MM.1S (cell line): ENCODE measurements at regions not wholly inside any gene's neighbourhood (a gene's known extent, or its start where the extent isn't known, plus 50 kb on each side); places are given as distances from the start of the nearest gene placed in this dataset.

ENCODE experiments used
- DNase-seq: peaks from one replicate; pipeline ENCODE4 v3.0.0-alpha.2; 2015
- H2AFZ ChIP-seq: fragments of 300-600 bp; sonication (generic); 2 replicates; pipeline ENCODE4 v1.6.0; 2016; ENCODE audit warnings: antibody characterized with exemption, low read length
- H3F3A ChIP-seq: fragments of 300-600 bp; sonication (generic); 2 replicates; pipeline ENCODE4 v1.6.1; 2016; ENCODE audit warnings: mild to moderate bottlenecking, antibody characterized with exemption, low read length, moderate library complexity, mixed read lengths; ENCODE audit not compliant: insufficient read depth
- H3K27ac ChIP-seq: fragments of 300-600 bp; sonication (generic); 2 replicates; pipeline ENCODE4 v1.5.1; 2016; ENCODE audit warnings: mild to moderate bottlenecking, low read length
- H3K27me3 ChIP-seq: fragments of 300-600 bp; sonication (generic); replicated peaks from 2 replicates; pipeline ENCODE4 v1.6.0; 2016; ENCODE audit warnings: low read length; ENCODE audit not compliant: insufficient read depth
- H3K36me3 ChIP-seq: fragments of 300-600 bp; sonication (generic); replicated peaks from 2 replicates; pipeline ENCODE4 v1.6.1; 2016; ENCODE audit warnings: mild to moderate bottlenecking, low read length, mixed read lengths; ENCODE audit not compliant: insufficient read depth
- H3K4me1 ChIP-seq: fragments of 300-600 bp; sonication (generic); 2 replicates; pipeline ENCODE4 v1.6.1; 2016; ENCODE audit warnings: low read length, mixed read lengths
- H3K4me2 ChIP-seq: fragments of 300-600 bp; sonication (generic); 2 replicates; pipeline ENCODE4 v1.6.0; 2016; ENCODE audit warnings: low read depth, low read length
- H3K4me3 ChIP-seq: fragments of 300-600 bp; sonication (generic); 2 replicates; pipeline ENCODE4 v1.5.1; 2016; ENCODE audit warnings: low read length, mixed read lengths
- H3K79me2 ChIP-seq: fragments of 300-600 bp; sonication (generic); 2 replicates; pipeline ENCODE4 v1.6.1; 2016; ENCODE audit warnings: mixed run types, low read length, mixed read lengths
- H3K9ac ChIP-seq: fragments of 300-600 bp; sonication (generic); 2 replicates; pipeline ENCODE4 v1.6.1; 2016; ENCODE audit warnings: low read length, mixed read lengths
- H3K9me2 ChIP-seq: fragments of 300-600 bp; sonication (generic); replicated peaks from 2 replicates; pipeline ENCODE4 v1.6.1; 2016; ENCODE audit warnings: mild to moderate bottlenecking, low read length, mixed read lengths; ENCODE audit not compliant: insufficient read depth
- H3K9me3 ChIP-seq: fragments of 300-600 bp; sonication (generic); replicated peaks from 2 replicates; pipeline ENCODE4 v1.6.1; 2016; ENCODE audit warnings: mild to moderate bottlenecking, low read length, mixed read lengths; ENCODE audit not compliant: insufficient read depth
- H4K20me1 ChIP-seq: fragments of 300-600 bp; sonication (generic); 2 replicates; pipeline ENCODE4 v1.6.1; 2016; ENCODE audit warnings: mild to moderate bottlenecking, low read length, moderate library complexity, mixed read lengths; ENCODE audit not compliant: insufficient read depth
- CTCF ChIP-seq: fragments of 300-600 bp; sonication (generic); IDR thresholded peaks from 2 replicates; pipeline ENCODE4 v1.5.1; 2016; ENCODE audit warnings: antibody characterized with exemption, low read length, mixed read lengths
- EZH2 ChIP-seq: fragments of 300-600 bp; sonication (generic); optimal IDR thresholded peaks from 2 replicates; pipeline ENCODE3; 2017; ENCODE audit warnings: low read depth, mild to moderate bottlenecking, antibody characterized with exemption, low read length, mixed read lengths
- EZH2phosphoT487 ChIP-seq: fragments of 300-600 bp; sonication (generic); IDR thresholded peaks from 2 replicates; pipeline ENCODE4 v1.6.1; 2018; ENCODE audit warnings: antibody characterized with exemption, low read length

- H2AFZ ChIP-seq = no peak overlapping the region
- no peaks in the 10 kb centered on the region for H3K79me2 ChIP-seq
- H3K4me3 ChIP-seq = no peak overlapping the region
- no peak overlapping the region for H3K27ac ChIP-seq
- no peaks in the 10 kb centered on the region for H4K20me1 ChIP-seq
- no peaks in the 10 kb centered on the region for H3K4me1 ChIP-seq
- no peak overlapping the region for H3K9ac ChIP-seq
- TF ChIP-seq CTCF = no peak
- no peak for TF ChIP-seq EZH2phosphoT487
- no peak for TF ChIP-seq EZH2
- no peaks in the 10 kb centered on the region for H3K9me3 ChIP-seq
- DNase-seq = no peak
- no peaks in the 10 kb centered on the region for H3F3A ChIP-seq
- H3K36me3 ChIP-seq = no peaks in the 10 kb centered on the region
- no peak overlapping the region for H3K4me2 ChIP-seq
- no peaks in the 10 kb centered on the region for H3K27me3 ChIP-seq
- H3K9me2 ChIP-seq = no peaks in the 10 kb centered on the region
Observed at GRCh38 chr21:27388825-27389224, 421.9 kb upstream of the ADAMTS5 start.

- Histone ChIP-seq H3K4me2 (no peak overlapping the region), H3F3A (no peaks in the 10 kb centered on the region), H2AFZ (no peak overlapping the region), H3K36me3 (no peaks in the 10 kb centered on the region), H4K20me1 (no peaks in the 10 kb centered on the region), H3K9me3 (no peaks in the 10 kb centered on the region), H3K27ac (no peak overlapping the region), H3K9me2 (no peaks in the 10 kb centered on the region), H3K27me3 (no peaks in the 10 kb centered on the region), H3K4me1 (no peaks in the 10 kb centered on the region), H3K79me2 (no peaks in the 10 kb centered on the region), H3K4me3 (no peak overlapping the region), H3K9ac (no peak overlapping the region)
- DNase-seq = no peak
- no peak for TF ChIP-seq EZH2phosphoT487
- no peak for TF ChIP-seq CTCF
Observed at GRCh38 chr21:27382404-27382803, 415.5 kb upstream of the ADAMTS5 start.

GRCh38 chr21:27380303-27380702 lies 413.4 kb upstream of the ADAMTS5 start:
- no peak overlapping the region for H3K9ac ChIP-seq
- no peak for DNase-seq
- H4K20me1 ChIP-seq = no peaks in the 10 kb centered on the region
- H2AFZ ChIP-seq = no peak overlapping the region
- TF ChIP-seq CTCF (no peak), EZH2phosphoT487 (no peak)
- H3K4me2 ChIP-seq = no peak overlapping the region
- no peaks in the 10 kb centered on the region for H3F3A ChIP-seq
- no peaks in the 10 kb centered on the region for H3K4me1 ChIP-seq
- no peaks in the 10 kb centered on the region for H3K9me2 ChIP-seq
- H3K27me3 ChIP-seq = no peaks in the 10 kb centered on the region
- H3K36me3 ChIP-seq = no peaks in the 10 kb centered on the region
- H3K9me3 ChIP-seq = no peaks in the 10 kb centered on the region
- H3K79me2 ChIP-seq = no peaks in the 10 kb centered on the region
- H3K4me3 ChIP-seq = no peak overlapping the region
- no peak overlapping the region for H3K27ac ChIP-seq

GRCh38 chr21:27379354-27379753 lies 412.5 kb upstream of the ADAMTS5 start:
- TF ChIP-seq EZH2 (no peak), CTCF (no peak), EZH2phosphoT487 (no peak)
- no peaks in the 10 kb centered on the region for H3K4me1 ChIP-seq
- H2AFZ ChIP-seq = no peak overlapping the region
- H3K27me3 ChIP-seq = no peaks in the 10 kb centered on the region
- no peak overlapping the region for H3K4me3 ChIP-seq
- no peak overlapping the region for H3K27ac ChIP-seq
- H3K9me3 ChIP-seq = no peaks in the 10 kb centered on the region
- no peaks in the 10 kb centered on the region for H3K79me2 ChIP-seq
- H3K9ac ChIP-seq = no peak overlapping the region
- H4K20me1 ChIP-seq = no peaks in the 10 kb centered on the region
- no peaks in the 10 kb centered on the region for H3K36me3 ChIP-seq
- no peaks in the 10 kb centered on the region for H3K9me2 ChIP-seq
- no peak for DNase-seq
- H3K4me2 ChIP-seq = no peak overlapping the region
- no peaks in the 10 kb centered on the region for H3F3A ChIP-seq
